SK-N-SH (cell line): ENCODE measurements at regions not wholly inside any gene's neighbourhood (a gene's known extent, or its start where the extent isn't known, plus 50 kb on each side); places are given as distances from the start of the nearest gene placed in this dataset.

ENCODE experiments used
- CTCF ChIA-PET: fragments of 300-600, 350-600 bp; formaldehyde crosslinking; extraction: SDS; loops from one replicate; lab custom pipeline; 2021; lab: Yijun Ruan, JAX
- POLR2A ChIA-PET: fragments of 350-600 bp; sonication (Branson Sonifier 250); formaldehyde crosslinking; extraction: SDS; loops from one replicate; lab custom pipeline; 2020; ENCODE audit warnings: antibody characterized with exemption, inconsistent platforms; lab: Yijun Ruan, JAX
- DNase-seq: peaks from one replicate; pipeline ENCODE4 v3.0.0; 2012
- H2AFZ ChIP-seq: fragments of 200-600 bp; sonication (generic); 2 replicates; pipeline ENCODE4 v1.8.1; 2016; ENCODE audit warnings: antibody characterized with exemption, mild to moderate bottlenecking, low read depth
- H3F3A ChIP-seq: fragments of 200-600 bp; sonication (generic); replicated peaks from 2 replicates; pipeline ENCODE3; 2016; ENCODE audit warnings: antibody characterized with exemption, mild to moderate bottlenecking; ENCODE audit not compliant: insufficient read depth
- H3K27ac ChIP-seq, 2 experiments: fragments of 200-500 bp in 1 of 2; fragments of 200-600 bp in 1 of 2; sonication (Bioruptor generic) in 1 of 2; sonication (generic), shearing (Covaris generic) in 1 of 2; 2 replicates each; pipeline versions ENCODE4 v1.5.1 to v1.6.1; 2014 to 2016; ENCODE audit warnings: low read depth in 2 of 2, inconsistent platforms in 1 of 2, low read length in 1 of 2, mild to moderate bottlenecking in 1 of 2, mixed read lengths in 1 of 2
- H3K27me3 ChIP-seq: fragments of 200-600 bp; sonication (generic), shearing (Covaris generic); 2 replicates; pipeline ENCODE4 v1.6.1; 2016; ENCODE audit warnings: mixed run types; ENCODE audit not compliant: insufficient read depth
- H3K36me3 ChIP-seq, 2 experiments: fragments of 200-500 bp in 1 of 2; fragments of 200-600 bp in 1 of 2; sonication (Bioruptor generic) in 1 of 2; sonication (generic) in 1 of 2; replicated peaks in 1 of 2; 2 replicates each; pipeline versions ENCODE3 to v1.5.1; 2014 to 2016; ENCODE audit warnings: low read length in 1 of 2, mild to moderate bottlenecking in 1 of 2; ENCODE audit not compliant: insufficient read depth in 2 of 2, control insufficient read depth in 1 of 2
- H3K4me1 ChIP-seq, 2 experiments: fragments of 200-500 bp in 1 of 2; fragments of 200-600 bp in 1 of 2; sonication (Bioruptor generic) in 1 of 2; sonication (generic), shearing (Covaris generic) in 1 of 2; 2 replicates each; pipeline versions ENCODE4 v1.5.1 to v1.6.1; 2014 to 2016; ENCODE audit warnings: low read depth in 1 of 2, low read length in 1 of 2, mixed run types in 1 of 2; ENCODE audit not compliant: insufficient read depth in 2 of 2, control insufficient read depth in 1 of 2
- H3K4me2 ChIP-seq: fragments of 200-600 bp; sonication (generic), shearing (Covaris generic); 2 replicates; pipeline ENCODE4 v1.6.1; 2017; ENCODE audit warnings: mixed run types
- H3K4me3 ChIP-seq, 2 experiments: fragments of 200-500 bp in 1 of 2; fragments of 200-600 bp in 1 of 2; sonication (Bioruptor generic) in 1 of 2; sonication (generic), shearing (Covaris generic) in 1 of 2; 2 replicates each; pipeline versions ENCODE4 v1.5.1 to v1.8.1; 2014 to 2016; ENCODE audit warnings: low read depth in 2 of 2, inconsistent platforms in 1 of 2, low read length in 1 of 2, mild to moderate bottlenecking in 1 of 2, mixed read lengths in 1 of 2, moderate library complexity in 1 of 2
- H3K79me2 ChIP-seq: fragments of 200-600 bp; sonication (generic); 2 replicates; pipeline ENCODE4 v1.8.1; 2017; ENCODE audit warnings: mild to moderate bottlenecking; ENCODE audit not compliant: insufficient read depth
- H3K9ac ChIP-seq: fragments of 200-600 bp; sonication (generic); 2 replicates; pipeline ENCODE4 v1.6.1; 2017; ENCODE audit warnings: mixed run types
- H3K9me2 ChIP-seq: fragments of 200-600 bp; sonication (generic); 2 replicates; pipeline ENCODE4 v1.6.1; 2017; ENCODE audit warnings: mixed run types
- H3K9me3 ChIP-seq: fragments of 200-600 bp; sonication (generic); 2 replicates; pipeline ENCODE4 v1.6.1; 2017; ENCODE audit warnings: mixed run types, mild to moderate bottlenecking, moderate library complexity
- H4K20me1 ChIP-seq: fragments of 200-600 bp; sonication (generic); 2 replicates; pipeline ENCODE4 v1.6.1; 2017; ENCODE audit warnings: mild to moderate bottlenecking, mixed run types; ENCODE audit not compliant: insufficient read depth
- CHD2 ChIP-seq: fragments of 150-350 bp; IDR thresholded peaks from 2 replicates; pipeline ENCODE4 v1.6.1; 2018; ENCODE audit warnings: low read length; ENCODE audit not compliant: partially characterized antibody
- EP300 ChIP-seq, 2 experiments: IDR thresholded peaks; 2 replicates each; pipeline versions ENCODE4 v1.4.0 to v1.6.1; 2012; ENCODE audit warnings: borderline replicate concordance in 1 of 2, low read depth in 1 of 2, low read length in 1 of 2
- EZH2phosphoT487 ChIP-seq: fragments of 200-600 bp; sonication (generic); IDR thresholded peaks from 2 replicates; pipeline ENCODE4 v1.6.1; 2017; ENCODE audit warnings: low read depth, mixed run types, mild to moderate bottlenecking, antibody characterized with exemption, moderate library complexity, borderline replicate concordance
- FOSL2 ChIP-seq: IDR thresholded peaks from 2 replicates; pipeline ENCODE4 v1.4.0; 2012; ENCODE audit warnings: low read depth, mild to moderate bottlenecking, moderate library complexity, borderline replicate concordance
- FOXJ3 ChIP-seq: sonication (generic); formaldehyde crosslinking; IDR thresholded peaks from 2 replicates; pipeline ENCODE4 v1.5.1; 2020; ENCODE audit warnings: mild to moderate bottlenecking, missing genetic modification reagents
- GATA2 ChIP-seq: sonication (generic); formaldehyde crosslinking; IDR thresholded peaks from 2 replicates; pipeline ENCODE4 v1.5.0; 2020; ENCODE audit warnings: mild to moderate bottlenecking, missing genetic modification reagents
- MEF2A ChIP-seq: IDR thresholded peaks from 2 replicates; pipeline ENCODE4 v1.4.0; 2012; ENCODE audit warnings: low read depth, borderline replicate concordance
- MXI1 ChIP-seq: IDR thresholded peaks from 2 replicates; pipeline ENCODE4 v1.6.1; 2012; ENCODE audit warnings: mild to moderate bottlenecking, low read depth, low read length, improper control_type of control experiment
- NRF1 ChIP-seq: IDR thresholded peaks from 2 replicates; pipeline ENCODE4 v1.6.1; 2012; ENCODE audit warnings: low read depth, mild to moderate bottlenecking, low read length
- POLR2AphosphoS5 ChIP-seq: IDR thresholded peaks from 2 replicates; pipeline ENCODE4 v1.6.1; 2012; ENCODE audit warnings: low read depth, low read length
- RCOR1 ChIP-seq: fragments of 150-350 bp; IDR thresholded peaks from 2 replicates; pipeline ENCODE4 v1.6.1; 2017; ENCODE audit warnings: antibody characterized with exemption, low read length
- SIN3A ChIP-seq: IDR thresholded peaks from 2 replicates; pipeline ENCODE4 v1.6.1; 2012; ENCODE audit warnings: low read depth, mild to moderate bottlenecking, low read length, moderate library complexity, borderline replicate concordance
- SMC3 ChIP-seq: IDR thresholded peaks from 2 replicates; pipeline ENCODE4 v1.6.1; 2012; ENCODE audit warnings: low read depth, low read length, improper control_type of control experiment
- TAF1 ChIP-seq: IDR thresholded peaks from 2 replicates; pipeline ENCODE4 v1.6.1; 2012; ENCODE audit warnings: low read depth, mild to moderate bottlenecking, low read length, moderate library complexity, borderline replicate concordance
- TCF12 ChIP-seq: IDR thresholded peaks from 2 replicates; pipeline ENCODE4 v1.4.0; 2012
- TEAD4 ChIP-seq: IDR thresholded peaks from 2 replicates; pipeline ENCODE4 v1.4.0; 2012; ENCODE audit warnings: mild to moderate bottlenecking, borderline replicate concordance; ENCODE audit not compliant: insufficient read depth
- WGBS: methylation state at CpG from one replicate; pipeline ENCODE4 v1.1.6; 2017; ENCODE audit warnings: low lambda C conversion rate; 5-methylcytosine and 5-hydroxymethylcytosine counted together
- TF ChIP-seq, protein P1 (sequence below): IDR thresholded peaks from 2 replicates; pipeline ENCODE4 v1.6.1; 2012; ENCODE audit warnings: mild to moderate bottlenecking, low read depth, low read length, moderate library complexity
- TF ChIP-seq, protein P2 (sequence below): IDR thresholded peaks from 2 replicates; pipeline ENCODE4 v1.4.0; 2012; ENCODE audit warnings: low read depth, borderline replicate concordance
- TF ChIP-seq, protein P3 (sequence below): fragments of 200-600 bp; sonication (generic); IDR thresholded peaks from 2 replicates; pipeline ENCODE4 v1.6.1; 2017; ENCODE audit warnings: antibody characterized with exemption, mild to moderate bottlenecking, moderate library complexity
- TF ChIP-seq, protein P4 (sequence below): IDR thresholded peaks from 2 replicates; pipeline ENCODE4; 2012
- TF ChIP-seq, protein P5 (sequence below): fragments of 150-350 bp; IDR thresholded peaks from 2 replicates; pipeline ENCODE4 v1.6.1; 2016; ENCODE audit warnings: mild to moderate bottlenecking, low read depth, low read length
- TF ChIP-seq, protein P6 (sequence below): IDR thresholded peaks from 2 replicates; pipeline ENCODE4 v1.4.0; 2012; ENCODE audit warnings: low read depth, borderline replicate concordance

DNA sequence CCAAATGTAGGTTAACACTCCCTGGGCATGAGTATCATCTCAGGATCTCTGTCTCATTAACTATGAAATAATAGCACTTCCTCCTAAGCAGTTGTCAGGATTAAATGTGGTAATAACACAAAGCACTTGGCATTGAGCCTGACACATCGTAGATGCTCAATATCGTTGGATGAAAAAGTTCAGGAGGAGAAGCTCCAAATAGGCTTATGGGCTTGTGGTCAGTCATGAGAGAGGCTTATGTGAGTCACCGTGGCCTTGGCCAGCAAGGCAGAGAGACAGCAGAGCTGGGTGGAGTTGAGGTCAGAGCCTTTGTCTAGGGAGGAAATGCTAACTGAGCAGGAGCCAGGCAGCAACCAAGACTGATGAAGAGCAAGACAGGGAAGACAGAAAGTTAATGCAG lies 68.3 kb upstream of the PPM1B start:
- H4K20me1 ChIP-seq, result no peaks in the 10 kb centered on the region
- H3K9me3 ChIP-seq, result no peaks in the 10 kb centered on the region
- no peaks in the 10 kb centered on the region for H3K36me3 ChIP-seq
- no peaks in the 10 kb centered on the region for H3K9me2 ChIP-seq
- H3K4me1 ChIP-seq, result peaks cover 0 to 4% of the 10 kb centered on the region in 2 experiments; a peak in 3 of 4 replicates
- H3K4me3 ChIP-seq, result no peak overlapping the region
- H3F3A ChIP-seq, result no peaks in the 10 kb centered on the region
- ChIA-PET POLR2A (interaction anchor here (0.5 kb wide), 1 partner anchor 25 kb away, joined by 3 read pairs; no protein-coding TSS in a partner anchor), CTCF (interaction anchor here (1.2 to 1.6 kb wide), 3 partner anchors 12 to 56 kb away, joined by 3 to 9 read pairs (median 4); no protein-coding TSS in a partner anchor)
- H3K27me3 ChIP-seq, result no peaks in the 10 kb centered on the region
- H3K9ac ChIP-seq, result no peak overlapping the region
- 15% methylated on average over 3 of the region's 3 CpGs for WGBS
- H3K79me2 ChIP-seq, result no peaks in the 10 kb centered on the region
- no peak for DNase-seq
- H3K27ac ChIP-seq, result peak overlapping the region in 1 of 2 experiments; percentile 23; a peak in 2 of 4 replicates
- H2AFZ ChIP-seq, result peak overlapping the region; percentile 61; the same call in 1 of the 2 replicates
- H3K4me2 ChIP-seq, result peak overlapping the region; percentile 26; the same call in 1 of the 2 replicates
- TF ChIP-seq, protein P1, sequence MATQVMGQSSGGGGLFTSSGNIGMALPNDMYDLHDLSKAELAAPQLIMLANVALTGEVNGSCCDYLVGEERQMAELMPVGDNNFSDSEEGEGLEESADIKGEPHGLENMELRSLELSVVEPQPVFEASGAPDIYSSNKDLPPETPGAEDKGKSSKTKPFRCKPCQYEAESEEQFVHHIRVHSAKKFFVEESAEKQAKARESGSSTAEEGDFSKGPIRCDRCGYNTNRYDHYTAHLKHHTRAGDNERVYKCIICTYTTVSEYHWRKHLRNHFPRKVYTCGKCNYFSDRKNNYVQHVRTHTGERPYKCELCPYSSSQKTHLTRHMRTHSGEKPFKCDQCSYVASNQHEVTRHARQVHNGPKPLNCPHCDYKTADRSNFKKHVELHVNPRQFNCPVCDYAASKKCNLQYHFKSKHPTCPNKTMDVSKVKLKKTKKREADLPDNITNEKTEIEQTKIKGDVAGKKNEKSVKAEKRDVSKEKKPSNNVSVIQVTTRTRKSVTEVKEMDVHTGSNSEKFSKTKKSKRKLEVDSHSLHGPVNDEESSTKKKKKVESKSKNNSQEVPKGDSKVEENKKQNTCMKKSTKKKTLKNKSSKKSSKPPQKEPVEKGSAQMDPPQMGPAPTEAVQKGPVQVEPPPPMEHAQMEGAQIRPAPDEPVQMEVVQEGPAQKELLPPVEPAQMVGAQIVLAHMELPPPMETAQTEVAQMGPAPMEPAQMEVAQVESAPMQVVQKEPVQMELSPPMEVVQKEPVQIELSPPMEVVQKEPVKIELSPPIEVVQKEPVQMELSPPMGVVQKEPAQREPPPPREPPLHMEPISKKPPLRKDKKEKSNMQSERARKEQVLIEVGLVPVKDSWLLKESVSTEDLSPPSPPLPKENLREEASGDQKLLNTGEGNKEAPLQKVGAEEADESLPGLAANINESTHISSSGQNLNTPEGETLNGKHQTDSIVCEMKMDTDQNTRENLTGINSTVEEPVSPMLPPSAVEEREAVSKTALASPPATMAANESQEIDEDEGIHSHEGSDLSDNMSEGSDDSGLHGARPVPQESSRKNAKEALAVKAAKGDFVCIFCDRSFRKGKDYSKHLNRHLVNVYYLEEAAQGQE, result no peak
- TF ChIP-seq TEAD4 (no peak), MXI1 (no peak), FOSL2 (peak; percentile 80; the same call in 1 of the 2 replicates), FOXJ3 (CRISPR knock-in tag) (no peak), SMC3 (no peak), MEF2A (no peak), SIN3A (no peak), RCOR1 (no peak), EP300 (IDR thresholded peaks at IDR 0.05; ENCODE audit: borderline replicate concordance in 1 of 2, low read depth in 1 of 2, low read length in 1 of 2) (peak in 1 of 2 experiments; percentile 52; a peak in 1 of 4 replicates), CHD2 (no peak), NRF1 (no peak), TCF12 (peak; percentile 72), EZH2phosphoT487 (no peak), POLR2AphosphoS5 (no peak), TAF1 (no peak), GATA2 (no peak)
- TF ChIP-seq, protein P2, sequence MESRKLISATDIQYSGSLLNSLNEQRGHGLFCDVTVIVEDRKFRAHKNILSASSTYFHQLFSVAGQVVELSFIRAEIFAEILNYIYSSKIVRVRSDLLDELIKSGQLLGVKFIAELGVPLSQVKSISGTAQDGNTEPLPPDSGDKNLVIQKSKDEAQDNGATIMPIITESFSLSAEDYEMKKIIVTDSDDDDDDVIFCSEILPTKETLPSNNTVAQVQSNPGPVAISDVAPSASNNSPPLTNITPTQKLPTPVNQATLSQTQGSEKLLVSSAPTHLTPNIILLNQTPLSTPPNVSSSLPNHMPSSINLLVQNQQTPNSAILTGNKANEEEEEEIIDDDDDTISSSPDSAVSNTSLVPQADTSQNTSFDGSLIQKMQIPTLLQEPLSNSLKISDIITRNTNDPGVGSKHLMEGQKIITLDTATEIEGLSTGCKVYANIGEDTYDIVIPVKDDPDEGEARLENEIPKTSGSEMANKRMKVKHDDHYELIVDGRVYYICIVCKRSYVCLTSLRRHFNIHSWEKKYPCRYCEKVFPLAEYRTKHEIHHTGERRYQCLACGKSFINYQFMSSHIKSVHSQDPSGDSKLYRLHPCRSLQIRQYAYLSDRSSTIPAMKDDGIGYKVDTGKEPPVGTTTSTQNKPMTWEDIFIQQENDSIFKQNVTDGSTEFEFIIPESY, result no peak
- TF ChIP-seq, protein P3, sequence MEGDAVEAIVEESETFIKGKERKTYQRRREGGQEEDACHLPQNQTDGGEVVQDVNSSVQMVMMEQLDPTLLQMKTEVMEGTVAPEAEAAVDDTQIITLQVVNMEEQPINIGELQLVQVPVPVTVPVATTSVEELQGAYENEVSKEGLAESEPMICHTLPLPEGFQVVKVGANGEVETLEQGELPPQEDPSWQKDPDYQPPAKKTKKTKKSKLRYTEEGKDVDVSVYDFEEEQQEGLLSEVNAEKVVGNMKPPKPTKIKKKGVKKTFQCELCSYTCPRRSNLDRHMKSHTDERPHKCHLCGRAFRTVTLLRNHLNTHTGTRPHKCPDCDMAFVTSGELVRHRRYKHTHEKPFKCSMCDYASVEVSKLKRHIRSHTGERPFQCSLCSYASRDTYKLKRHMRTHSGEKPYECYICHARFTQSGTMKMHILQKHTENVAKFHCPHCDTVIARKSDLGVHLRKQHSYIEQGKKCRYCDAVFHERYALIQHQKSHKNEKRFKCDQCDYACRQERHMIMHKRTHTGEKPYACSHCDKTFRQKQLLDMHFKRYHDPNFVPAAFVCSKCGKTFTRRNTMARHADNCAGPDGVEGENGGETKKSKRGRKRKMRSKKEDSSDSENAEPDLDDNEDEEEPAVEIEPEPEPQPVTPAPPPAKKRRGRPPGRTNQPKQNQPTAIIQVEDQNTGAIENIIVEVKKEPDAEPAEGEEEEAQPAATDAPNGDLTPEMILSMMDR, result no peak
- TF ChIP-seq, protein P4, sequence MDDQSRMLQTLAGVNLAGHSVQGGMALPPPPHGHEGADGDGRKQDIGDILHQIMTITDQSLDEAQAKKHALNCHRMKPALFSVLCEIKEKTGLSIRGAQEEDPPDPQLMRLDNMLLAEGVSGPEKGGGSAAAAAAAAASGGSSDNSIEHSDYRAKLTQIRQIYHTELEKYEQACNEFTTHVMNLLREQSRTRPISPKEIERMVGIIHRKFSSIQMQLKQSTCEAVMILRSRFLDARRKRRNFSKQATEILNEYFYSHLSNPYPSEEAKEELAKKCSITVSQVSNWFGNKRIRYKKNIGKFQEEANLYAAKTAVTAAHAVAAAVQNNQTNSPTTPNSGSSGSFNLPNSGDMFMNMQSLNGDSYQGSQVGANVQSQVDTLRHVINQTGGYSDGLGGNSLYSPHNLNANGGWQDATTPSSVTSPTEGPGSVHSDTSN, result peak; percentile 61
- TF ChIP-seq, protein P5, sequence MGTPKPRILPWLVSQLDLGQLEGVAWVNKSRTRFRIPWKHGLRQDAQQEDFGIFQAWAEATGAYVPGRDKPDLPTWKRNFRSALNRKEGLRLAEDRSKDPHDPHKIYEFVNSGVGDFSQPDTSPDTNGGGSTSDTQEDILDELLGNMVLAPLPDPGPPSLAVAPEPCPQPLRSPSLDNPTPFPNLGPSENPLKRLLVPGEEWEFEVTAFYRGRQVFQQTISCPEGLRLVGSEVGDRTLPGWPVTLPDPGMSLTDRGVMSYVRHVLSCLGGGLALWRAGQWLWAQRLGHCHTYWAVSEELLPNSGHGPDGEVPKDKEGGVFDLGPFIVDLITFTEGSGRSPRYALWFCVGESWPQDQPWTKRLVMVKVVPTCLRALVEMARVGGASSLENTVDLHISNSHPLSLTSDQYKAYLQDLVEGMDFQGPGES, result no peak
- TF ChIP-seq, protein P6, sequence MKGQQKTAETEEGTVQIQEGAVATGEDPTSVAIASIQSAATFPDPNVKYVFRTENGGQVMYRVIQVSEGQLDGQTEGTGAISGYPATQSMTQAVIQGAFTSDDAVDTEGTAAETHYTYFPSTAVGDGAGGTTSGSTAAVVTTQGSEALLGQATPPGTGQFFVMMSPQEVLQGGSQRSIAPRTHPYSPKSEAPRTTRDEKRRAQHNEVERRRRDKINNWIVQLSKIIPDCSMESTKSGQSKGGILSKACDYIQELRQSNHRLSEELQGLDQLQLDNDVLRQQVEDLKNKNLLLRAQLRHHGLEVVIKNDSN, result no peak
